AG10803 (cell line): ENCODE measurements at regions not wholly inside any gene's neighbourhood (a gene's known extent, or its start where the extent isn't known, plus 50 kb on each side); places are given as distances from the start of the nearest gene placed in this dataset.

Experiments used
- DNase-seq: peaks from one replicate; pipeline ENCODE4 v3.0.0; 2010; ENCODE audit warnings: low read depth
- H3K4me3 ChIP-seq: 2 replicates; pipeline ENCODE4 v1.5.1; 2011; ENCODE audit warnings: mild to moderate bottlenecking, low read length, control low read depth
- TF ChIP-seq, protein P1 (sequence below): conservative IDR thresholded peaks from 2 replicates; pipeline ENCODE4 v1.5.1; 2011; ENCODE audit warnings: mild to moderate bottlenecking, low read length, control low read depth, inconsistent platforms

DNA sequence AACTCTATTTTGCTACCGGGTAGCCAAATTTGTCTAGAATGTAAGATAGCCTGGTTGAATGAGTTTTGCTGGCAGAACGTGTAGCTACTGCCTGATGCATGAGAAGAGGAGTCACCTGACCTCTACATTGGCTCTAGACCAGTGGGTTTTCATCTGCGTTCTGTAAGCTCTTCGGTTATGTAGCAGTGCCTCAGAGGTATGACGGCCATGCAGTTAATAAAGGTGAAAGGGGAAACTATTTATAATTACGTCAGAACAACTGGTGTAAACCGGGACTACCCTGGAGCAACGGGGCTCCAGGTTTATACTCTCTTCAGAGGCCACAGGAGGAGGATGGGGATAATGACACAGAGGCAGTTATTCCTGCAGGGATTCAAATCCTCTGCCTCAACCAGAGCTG lies 173.4 kb upstream of the KITLG start:
- H3K4me3 ChIP-seq = no peak overlapping the region
- no peak for DNase-seq
- TF ChIP-seq, protein P1, sequence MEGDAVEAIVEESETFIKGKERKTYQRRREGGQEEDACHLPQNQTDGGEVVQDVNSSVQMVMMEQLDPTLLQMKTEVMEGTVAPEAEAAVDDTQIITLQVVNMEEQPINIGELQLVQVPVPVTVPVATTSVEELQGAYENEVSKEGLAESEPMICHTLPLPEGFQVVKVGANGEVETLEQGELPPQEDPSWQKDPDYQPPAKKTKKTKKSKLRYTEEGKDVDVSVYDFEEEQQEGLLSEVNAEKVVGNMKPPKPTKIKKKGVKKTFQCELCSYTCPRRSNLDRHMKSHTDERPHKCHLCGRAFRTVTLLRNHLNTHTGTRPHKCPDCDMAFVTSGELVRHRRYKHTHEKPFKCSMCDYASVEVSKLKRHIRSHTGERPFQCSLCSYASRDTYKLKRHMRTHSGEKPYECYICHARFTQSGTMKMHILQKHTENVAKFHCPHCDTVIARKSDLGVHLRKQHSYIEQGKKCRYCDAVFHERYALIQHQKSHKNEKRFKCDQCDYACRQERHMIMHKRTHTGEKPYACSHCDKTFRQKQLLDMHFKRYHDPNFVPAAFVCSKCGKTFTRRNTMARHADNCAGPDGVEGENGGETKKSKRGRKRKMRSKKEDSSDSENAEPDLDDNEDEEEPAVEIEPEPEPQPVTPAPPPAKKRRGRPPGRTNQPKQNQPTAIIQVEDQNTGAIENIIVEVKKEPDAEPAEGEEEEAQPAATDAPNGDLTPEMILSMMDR = no peak

DNA sequence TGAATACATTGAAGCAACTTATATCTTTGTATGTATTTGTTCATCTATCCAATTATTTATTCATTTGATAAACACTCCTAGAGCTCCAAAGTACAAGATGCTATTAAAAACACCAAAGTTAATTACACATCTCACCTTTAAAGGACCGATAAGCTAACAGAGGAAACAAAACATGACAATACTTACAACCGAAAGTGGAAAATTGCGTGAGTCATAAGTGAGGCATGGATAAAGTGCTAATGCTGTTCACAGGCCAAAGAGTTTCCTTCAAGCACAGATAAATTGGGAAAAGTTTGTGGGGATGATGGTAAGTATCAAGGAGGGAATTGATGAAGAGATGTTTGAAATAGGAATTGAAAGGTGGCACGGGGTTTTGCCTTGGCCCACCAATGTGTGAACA lies 172.8 kb upstream of the KITLG start:
- DNase-seq = peak; percentile 43
- TF ChIP-seq, protein P1 = no peak
- no peak overlapping the region for H3K4me3 ChIP-seq

DNA sequence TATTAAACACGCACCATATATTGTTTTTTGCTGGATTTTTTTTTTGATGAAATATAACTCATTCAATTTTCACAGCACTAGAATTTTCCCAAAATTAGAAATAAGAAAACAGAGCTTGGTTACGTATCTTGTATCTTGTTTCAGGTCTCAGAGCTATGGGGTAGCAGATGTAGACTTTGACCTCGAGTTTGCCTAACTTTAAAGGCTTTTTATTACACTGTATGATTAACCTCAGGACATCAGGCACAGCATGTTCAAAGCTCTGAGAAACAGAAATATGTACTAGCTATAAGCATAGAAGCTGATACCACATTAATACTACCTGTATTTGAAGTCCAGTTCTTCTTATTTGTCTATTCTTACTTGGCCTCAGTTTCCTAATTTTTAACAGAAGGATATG lies 171.9 kb upstream of the KITLG start:
- H3K4me3 ChIP-seq = no peak overlapping the region
- TF ChIP-seq, protein P1 = no peak
- DNase-seq = no peak

DNA sequence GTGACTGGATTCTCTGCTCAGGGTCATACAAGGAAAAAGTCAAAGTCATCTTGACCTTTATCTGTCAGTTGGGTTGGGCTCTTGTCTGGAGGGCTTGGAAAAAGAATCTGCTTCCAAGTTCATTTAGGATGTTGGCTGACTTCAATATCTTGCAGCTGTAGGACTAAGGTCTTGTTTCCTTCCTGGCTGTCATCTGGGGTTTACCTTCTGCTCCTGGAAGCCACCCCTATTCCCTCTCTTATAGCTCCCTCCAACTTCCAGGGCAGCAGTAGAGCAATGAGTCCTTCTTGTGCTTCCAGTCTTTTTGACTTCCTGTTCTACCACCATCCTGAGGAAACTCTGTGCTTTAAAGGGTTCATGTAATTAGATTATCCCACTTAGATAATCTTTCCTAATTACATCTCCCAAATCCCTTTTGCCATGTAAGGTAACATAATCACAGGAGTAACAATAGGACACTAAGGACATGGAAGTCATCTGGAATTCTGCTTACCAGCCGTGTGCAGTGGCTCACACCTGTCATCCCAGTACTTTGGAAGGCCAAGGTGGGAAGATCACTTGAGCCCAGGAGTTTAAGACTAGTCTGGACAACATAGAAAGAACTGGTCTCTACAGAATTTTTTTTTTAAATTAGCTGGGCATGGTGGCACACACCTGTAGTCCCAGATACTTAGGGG lies 170.7 kb upstream of the KITLG start:
- DNase-seq = no peak
- TF ChIP-seq, protein P1 = no peak
- no peak overlapping the region for H3K4me3 ChIP-seq

DNA sequence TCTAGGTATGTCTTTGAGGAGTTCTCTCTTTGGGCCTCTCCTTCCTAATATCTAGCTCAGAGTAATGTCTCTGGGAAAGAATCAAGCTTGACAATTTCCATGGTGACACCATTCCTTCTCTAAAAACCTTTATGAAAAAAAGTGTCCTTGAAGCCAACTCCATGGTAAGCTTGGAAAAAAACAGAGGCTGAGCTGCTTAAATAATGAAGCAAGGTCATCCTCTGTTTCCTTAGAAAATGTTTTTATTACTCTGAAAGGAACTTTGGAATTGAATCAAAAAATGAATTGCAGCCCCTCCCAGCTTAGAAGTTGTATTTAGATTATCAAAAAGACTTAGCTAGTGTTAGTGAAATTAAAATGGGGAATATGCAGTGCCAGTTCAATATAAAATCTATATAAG lies 166.1 kb upstream of the KITLG start:
- peak; percentile 3 for DNase-seq
- TF ChIP-seq, protein P1 = no peak
- H3K4me3 ChIP-seq = no peak overlapping the region

DNA sequence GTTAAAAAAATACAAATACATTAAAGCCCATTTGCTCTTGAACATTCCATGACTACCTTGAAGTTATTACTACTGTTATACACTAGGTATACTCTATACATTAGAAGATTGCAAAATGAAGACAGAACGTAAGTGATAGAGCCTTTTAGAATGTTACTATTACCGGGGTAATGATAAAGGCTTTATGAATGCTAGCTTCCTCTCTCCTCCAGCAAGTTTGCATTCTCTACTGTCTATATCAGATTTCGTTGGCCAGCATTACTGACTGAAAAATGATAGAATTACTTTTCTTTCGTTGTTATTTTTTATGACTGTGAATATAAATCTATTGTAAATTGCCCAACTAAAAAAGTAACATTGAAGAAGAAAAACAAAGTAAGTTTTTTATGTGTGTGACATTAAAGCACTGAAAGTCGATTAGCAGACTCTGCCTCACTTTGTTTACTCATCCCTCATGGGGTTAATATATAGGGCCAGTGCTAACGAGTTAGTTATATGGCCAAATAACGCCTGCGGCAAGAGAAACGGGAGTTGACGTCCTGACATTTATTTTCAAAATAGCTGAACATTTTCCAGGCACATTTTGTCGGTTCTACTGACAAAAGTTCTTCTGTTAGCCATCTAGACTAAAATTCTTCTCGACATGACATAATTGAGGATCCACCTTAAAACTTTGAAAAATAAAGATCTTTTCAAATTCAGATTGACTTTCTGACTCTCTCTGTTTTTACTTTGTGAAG lies 163.8 kb upstream of the KITLG start:
- no peak overlapping the region for H3K4me3 ChIP-seq
- TF ChIP-seq, protein P1 = no peak
- no peak for DNase-seq
